Stimulated activated CD4-positive, alpha-beta T cell treated with anti-CD3 and anti-CD28 coated beads, Interleukin-1b, Interleukin-23, amount 100 ng/mL, for 48 hours (primary cell): ENCODE measurements at regions not wholly inside any gene's neighbourhood (a gene's known extent, or its start where the extent isn't known, plus 50 kb on each side); places are given as distances from the start of the nearest gene placed in this dataset.

Experiments
- DNase-seq: peaks from one replicate; pipeline ENCODE4 v3.0.0-alpha.2; 2020

DNA sequence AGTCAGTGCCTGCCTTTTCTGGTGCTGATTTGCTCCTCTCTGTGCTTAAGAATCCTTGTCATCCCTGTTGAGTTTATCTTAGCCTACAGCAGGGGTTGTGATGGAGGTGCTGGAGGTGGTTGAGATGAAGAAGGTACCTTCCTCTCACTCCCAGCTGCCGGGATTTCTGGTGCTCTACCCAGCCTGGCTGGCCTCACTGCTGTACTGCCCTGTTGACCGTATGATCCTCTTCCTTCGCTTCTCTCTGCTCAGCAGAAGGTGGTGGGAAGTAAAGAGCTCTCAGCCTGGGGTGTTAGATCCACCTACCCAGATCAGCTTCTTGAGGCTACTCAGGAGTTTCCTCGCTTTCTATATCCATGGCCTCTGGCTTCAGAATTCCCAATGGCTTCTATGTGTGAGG, 101.0 kb upstream of the NXT1 start:
- DNase-seq = no peak

DNA sequence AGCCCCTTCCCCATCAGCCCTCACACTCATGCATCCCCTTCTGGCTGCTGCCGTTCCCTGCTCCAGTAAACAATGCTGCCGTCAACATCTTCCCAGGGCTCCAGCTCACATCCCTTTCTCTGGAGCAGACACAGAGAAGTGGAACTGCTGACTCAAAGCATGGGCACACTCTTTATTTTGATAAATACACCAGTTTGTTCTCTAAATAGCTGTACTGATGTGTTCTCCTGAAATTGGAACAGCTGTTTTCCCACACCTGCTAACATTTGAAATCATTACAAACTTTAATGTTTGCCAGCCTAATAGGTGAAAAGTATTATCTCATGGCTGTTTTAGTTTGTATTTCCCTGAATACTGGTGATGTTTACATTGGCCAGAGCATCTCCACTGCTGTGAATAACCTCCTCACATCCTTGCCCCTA, 102.1 kb upstream of the NXT1 start:
- DNase-seq = no peak

DNA sequence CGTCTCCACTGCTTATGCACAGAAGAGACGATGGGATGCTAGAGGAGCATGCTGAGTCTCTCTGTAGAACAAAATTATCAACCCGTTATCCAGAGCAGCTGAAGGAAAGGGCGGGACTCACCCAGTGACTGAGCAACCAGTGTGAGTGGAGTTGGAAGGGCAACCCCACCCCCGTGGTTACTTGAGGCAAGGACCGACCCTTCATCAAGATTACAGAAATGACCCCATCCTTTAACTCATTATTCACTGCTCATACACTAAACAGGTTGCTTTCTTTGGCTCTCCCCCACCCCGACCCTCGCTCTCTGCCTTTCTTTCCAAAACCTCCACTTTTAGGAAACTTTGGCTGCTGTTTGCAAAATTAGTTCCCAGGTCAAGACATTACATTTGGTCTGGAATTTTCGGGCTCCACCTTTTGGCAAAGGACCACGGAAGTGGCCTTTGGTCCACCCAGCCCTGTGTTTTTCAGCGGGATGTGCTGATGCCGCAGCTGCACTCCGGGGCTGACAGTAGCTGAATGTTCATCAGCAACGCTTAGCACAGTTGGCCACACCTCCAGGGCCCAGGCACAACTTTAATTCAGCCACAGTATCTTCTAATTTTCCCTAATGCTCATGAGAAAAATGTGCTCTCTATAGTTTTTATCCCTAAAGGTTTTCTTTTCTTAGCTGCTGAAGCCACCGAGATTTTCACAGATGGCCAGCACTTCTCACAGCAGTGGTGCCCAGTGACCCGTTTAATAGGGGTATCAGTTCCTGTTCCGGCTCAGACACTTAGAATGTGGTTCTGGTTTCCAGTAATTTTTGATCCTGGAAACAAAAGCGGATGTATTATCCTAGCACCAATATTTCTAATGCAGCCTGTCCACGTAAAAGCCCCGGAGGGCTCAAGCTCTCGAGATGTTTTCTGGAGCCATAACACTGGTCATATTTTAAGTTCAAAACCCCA, 103.6 kb upstream of the NXT1 start:
- no peak for DNase-seq

DNA sequence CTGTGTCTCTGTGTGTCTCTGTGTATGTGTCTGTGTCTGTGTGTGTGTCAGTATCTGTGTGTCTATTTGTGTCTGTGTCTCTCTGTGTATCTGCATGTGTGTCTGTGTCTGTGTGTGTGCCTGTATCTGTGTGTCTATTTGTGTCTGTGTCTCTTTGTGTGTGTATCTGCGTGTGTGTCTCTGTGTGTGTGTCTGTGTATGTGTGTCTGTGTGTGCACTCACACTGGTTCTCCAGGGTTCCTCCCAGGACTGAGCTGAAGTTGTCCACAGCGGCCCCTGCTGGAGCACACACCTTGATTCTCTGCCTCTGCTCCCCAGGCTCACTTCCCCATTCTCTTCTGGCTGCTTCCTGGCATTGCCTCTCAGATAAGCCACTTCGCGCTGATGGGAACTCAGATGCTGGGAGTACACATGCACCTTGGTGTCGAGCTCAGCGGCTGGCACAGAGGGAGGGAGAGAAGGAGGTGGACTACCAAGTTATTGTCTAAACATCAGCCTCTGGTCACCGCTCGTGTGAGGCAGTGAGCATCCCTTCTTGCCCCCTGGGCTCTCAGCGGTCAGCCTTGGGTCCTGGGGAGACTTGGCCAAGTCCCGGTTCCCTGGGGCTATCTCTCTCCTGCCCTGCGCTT, 104.9 kb upstream of the NXT1 start:
- DNase-seq = no peak

DNA sequence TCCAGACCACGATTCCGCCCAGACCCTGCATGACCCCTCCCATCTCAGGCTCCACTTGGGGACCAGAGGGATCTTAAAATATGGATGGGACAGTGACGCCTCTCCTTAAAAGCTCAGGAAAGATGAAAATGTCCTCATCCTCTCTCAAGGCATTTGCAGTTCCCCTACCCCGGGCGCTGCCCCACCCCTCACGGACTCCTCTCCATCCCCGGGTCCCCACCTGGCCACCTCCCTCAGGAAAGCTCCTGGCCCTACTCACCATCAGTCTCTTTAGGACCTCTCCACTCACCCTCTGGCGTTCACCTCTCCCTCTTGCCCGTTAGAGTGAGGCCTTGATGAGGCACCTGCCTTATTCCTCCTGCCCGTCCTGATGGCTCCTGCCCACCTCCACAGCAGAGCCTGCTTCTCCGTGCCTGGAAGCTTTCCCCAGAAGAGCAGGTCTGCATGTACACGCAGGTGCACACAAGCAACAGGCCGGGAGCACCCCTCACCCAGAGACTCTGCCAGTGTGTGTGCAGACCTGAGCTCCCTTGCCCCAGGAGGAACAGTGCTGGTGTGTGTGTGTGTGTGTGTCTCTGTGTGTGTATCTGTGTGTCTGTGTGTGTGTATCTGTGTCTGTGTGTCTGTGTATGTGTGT, 105.6 kb upstream of the NXT1 start:
- no peak for DNase-seq

DNA sequence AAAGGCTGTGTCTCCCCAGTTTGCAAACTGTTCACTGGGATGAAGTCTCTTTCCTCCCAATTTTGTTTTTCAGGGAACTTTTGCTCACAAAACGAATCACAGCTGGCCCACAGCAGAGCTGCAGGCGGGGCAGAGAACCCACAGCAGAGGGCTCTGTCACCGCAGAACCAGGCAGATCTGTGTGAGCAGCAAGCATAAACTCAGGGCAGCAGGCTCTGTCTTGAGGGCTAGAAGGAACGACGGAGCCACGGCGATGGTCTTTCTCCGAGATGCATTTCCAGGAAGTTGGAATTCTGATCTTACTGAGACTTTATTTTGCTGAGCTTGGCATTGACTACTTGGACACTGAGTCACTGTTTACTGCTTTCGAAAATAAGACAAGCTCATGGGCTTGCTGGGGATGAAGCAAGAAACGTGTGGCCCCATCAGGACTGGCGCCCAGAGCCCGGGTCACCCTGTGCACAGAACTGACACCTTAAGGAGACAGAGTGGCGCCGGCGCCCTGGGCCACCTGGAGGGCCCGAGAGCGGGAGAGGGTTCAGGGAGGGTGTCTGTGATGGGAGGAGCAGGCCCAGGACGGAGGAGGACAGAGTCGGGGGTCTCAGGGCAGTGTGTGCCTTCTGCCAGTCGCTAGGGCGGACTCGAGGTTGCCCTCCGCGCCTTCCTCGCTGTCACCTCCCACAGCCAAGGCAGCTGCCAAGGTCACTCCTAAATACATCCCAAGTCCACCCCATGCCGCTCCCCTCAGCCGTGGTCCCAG, 106.3 kb upstream of the NXT1 start:
- no peak for DNase-seq

DNA sequence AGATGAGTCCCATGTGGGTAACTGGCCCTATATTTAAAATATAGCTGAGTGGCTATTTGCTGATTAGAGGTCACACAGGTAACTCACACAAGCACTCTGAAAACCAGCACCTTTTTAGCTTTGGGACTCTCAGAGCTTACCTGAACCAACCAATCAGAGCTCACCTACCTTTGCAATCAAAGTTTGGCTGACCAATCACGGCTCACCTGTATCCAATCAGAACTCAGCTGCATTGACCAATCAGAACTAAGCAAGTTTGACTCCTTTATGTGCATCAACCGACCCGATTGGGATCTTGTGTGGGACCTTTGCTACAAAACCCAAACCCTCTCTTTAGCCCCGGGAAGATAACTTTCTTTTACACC, 106.8 kb upstream of the NXT1 start:
- DNase-seq = no peak

DNA sequence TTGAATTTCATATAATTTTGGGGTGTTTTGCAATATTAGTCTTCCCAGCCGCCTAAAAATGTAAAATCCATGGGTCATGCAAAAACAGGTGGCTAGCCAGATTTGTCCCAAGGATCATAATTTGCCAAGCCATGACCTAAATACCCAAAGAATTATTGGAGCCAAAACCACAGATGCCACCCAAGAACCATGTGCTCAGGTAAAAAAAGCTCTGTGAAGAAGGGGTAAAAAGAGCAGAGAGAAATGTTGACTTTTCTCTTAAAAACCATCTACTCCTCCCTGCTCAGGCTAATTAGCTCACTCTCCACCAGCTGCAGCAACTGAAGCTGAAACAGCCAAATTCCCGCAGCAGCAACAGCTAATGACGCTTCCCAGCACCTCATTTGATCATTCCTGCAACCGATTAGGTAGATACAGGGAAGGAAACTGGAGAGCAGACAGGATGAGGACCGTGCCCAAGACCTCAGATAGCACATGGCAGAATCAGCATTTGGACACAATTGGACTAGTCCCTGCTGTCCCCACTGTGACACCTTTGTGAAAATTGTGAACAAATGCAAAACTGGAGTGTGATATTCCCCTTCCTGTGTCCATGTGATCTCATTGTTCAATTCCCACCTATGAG, 107.9 kb upstream of the NXT1 start:
- no peak for DNase-seq

DNA sequence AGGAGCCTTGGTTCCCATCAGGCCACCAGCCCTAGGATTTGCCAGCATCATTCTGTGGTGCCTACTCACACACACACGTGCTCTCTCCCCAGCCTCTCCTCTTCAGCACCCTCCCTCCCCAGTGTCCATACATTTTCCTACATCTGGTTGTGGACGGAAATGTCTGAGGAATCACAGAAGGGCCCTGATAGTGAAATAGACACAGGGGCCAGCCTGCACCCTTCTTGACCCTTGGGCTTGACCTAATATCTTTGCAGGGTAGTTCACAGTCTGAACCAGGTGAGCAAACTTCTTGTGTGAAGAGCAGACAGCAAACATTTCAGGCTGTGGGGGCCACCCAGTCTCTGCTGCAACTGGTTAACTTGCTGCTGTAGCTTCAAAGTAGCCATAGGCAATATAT, 108.5 kb upstream of the NXT1 start:
- DNase-seq = no peak

DNA sequence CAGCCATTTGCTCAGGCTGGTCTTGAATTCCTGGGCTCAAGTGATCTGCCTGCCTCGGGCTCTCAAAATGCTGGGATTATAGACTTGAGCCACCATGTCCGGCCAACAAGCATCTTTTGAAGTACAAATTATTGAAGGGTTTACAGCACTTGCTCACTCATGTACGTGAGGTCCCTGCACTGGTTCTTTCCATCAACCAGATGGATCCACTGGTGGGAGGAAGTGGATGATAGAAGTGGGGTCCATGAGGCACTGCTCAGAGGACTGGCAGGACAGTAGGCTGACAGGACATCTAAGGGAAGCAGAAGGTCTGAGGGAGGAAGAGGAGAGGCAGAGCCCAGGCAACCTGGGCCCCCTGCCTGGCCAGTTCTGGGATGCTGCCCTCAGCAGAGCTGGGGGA, 109.2 kb upstream of the NXT1 start:
- no peak for DNase-seq

DNA sequence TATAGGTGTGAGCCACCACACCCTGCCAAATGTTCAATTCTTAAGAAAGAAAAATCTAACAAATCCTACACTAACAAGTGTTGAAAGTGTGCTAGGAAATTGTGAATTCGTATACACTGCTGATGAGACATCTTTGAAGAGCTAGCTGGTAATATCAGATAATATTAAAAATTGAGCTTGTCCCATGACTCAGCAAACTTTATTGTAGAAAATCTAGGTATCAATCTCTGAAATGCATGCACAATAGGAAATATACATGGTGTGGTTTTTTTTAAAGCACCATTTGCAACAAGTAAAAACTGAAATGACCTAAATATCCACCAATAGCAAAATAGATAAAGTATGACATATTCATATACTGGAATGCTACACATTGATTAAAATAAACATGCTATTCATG, 110.1 kb upstream of the NXT1 start:
- DNase-seq = no peak

DNA sequence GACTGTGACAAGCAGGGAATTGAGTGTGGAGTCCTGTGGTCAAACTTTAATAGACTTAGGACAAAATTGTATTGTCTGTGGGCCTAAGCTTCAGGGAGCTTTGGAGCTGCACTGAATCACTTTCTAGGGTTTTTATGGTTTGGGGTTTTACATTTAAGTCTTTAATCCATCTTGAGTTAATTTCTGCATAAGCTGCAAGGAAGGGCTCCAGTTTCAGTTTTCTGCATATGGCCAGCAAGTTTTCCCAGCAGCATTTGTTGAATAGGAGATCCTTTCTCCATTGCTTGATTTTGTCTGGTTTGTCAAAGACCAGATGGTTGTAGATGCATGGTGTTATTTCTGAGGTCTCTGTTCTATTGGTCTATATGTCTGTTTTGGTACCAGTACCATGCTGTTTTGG, 113.4 kb upstream of the NXT1 start:
- DNase-seq = no peak

DNA sequence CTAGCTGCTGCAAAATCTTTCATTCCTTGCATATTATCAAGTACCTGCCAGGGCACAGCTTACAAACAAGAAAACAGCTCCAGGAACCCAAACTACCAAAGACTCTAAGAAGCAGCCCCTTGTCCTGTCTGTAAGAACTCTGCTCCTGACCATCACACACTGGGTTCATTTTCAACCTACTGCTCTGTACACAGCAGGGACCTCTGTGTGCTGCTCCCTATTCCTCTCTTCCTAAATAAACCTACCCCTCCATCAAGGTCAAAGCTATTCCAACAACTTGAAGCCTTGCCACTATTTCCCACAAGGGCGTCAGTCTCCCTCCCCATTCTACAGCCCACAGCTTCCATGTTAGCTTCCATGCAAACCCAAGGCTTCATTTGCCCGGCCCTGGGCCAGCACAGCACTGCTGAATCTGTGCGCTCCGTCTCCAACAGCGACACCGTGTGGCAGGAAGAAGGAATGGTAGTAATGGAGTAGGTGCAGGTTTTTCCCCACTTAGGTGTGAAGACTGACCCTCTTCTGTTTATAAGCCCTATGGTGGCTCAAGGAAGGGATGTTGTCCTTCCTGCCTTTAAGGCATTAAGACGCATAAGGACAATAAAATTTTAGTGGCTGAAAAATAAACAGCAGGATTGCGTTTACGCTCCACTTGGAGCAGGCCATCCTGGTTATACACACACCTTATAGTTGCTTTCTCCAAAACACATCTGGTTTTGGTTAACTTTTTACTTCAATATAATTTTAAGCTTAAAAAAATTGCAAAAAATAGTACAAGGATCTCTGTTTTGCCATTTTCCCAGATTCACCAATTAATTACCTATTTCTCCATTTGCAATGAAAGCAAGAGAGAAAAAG, 115.2 kb upstream of the NXT1 start:
- DNase-seq = peak; percentile 32

DNA sequence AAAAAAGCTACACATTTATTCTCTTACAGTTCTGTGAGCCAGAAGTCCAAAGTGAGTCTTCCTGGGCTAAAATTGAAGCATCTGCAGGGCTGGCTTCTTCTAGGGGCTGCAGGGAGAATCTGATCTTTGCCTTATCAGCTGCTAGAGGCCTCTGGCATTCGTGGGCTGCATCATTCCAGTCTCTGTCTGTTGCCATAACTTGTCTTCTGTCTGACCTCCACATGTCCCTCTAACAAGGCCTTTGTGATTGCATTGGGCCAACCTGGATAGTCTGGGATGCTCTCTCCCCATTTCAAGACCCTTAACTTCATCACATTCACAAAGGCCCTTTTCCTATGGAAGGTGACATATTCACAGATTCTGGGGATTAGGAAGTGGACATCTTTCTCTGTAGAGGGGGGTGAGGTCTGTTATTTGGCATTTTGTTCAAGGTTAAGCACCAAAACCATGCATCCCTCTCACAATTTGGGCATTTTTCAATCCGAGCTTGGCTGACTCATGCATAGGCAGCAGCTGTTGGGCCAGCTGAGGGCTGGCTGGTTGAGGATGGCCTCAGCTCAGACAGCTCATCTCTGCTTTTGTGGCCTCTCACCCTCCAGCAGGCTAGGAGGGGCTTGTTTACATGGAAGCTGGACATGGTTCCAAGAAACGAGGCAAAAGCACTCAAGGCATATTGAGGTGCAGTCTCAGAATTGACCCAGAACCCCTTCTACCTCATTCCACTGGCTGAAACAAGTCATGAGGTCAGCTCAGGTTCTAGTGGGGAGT, 116.1 kb upstream of the NXT1 start:
- DNase-seq = no peak

DNA sequence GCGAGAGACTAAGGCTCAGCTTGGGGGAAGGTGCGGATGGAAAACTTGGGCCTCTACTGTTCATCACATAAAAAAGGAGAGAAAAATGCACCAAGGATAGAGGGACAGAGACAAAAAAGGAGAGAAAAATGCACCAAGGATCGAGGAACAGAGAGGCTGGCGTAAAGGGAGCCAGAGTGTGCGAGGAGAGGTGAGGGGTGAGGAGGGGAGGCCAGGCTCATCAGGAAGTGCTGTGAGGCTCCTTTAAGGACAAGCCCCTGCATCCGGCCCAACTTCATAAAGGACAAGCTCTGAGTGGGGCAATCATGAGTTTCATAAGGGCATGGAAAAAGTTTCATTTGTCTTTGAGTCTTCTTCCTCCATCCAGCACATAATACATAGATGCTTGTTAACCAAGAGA, 117.2 kb upstream of the NXT1 start:
- no peak for DNase-seq

DNA sequence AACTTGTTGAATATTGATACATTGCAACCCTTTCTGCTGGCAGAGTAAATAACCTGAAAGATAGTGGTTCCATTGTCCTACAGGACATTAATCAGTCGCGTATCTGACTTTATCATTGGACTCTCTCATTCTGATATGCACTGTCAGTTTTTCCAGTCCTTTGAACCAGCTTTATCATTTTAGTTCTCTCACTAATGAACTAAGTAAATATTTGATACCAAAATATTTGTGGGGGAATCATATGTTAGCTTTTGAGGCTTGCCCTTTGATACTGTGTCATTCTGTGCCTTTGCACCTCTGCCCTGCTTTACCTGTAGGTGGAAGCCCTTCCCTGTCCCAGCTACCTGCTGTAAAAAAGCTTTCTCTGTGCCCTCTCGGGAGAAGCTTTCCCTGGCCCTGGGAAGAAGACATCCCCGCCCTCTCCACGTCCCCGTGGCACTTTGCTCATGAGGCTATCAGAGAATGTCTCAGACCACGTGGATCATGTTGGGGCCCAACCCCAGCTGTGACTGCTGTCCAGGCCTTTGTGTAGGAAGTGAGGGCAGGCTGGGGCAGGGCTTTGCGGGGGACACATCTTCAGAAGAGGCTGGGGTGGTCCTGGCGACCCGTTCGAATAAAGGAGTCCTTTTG, 117.8 kb upstream of the NXT1 start:
- DNase-seq = no peak

DNA sequence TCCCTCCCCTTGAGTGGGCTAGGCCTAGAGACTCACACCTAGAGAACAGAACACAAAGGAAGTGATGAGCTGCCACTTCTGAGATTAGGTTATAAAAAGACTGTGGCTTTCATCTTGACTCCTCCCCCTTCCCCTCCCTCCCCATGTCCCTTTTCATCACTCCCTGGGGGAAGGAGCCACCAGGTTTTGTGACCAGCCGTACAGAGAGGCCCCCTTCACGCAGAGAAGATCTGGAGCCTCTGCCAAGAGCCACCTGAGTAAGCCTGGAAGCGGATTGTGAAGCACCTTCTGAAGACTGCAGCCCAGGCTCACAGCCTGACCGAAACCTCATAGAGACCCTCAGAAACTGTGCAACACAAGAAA, 118.4 kb upstream of the NXT1 start:
- no peak for DNase-seq

DNA sequence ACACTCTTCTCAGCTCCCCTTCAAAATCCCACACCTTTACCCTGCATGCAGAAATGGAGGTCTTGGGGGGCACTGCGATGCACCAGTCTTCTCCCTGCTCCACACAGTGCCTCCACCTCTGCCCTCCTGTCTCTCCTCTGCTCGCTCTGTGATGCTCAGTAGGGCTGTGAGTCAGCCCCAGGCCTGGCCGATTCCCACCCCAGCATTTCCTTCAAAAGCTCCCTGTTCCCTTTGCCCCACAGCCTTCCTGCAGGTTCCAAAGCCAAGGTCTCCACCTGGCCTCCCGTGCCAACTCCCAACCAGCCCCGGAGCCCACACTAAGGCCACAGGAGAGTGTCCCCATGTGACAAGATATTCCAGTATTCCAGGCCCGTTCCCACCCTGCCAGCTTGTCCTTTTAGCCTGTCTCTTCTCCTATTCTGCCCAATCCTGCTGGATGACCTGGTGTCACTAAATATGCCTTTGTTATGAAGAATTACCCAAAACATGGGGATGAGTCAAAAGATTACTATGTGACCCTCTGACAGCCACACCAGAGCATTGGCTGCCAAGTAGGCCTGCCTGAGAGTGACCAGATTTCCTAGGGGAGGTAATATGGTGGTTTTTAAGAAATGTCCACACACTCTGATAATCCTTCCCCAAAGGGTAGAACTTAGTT, 118.9 kb upstream of the NXT1 start:
- DNase-seq = no peak

DNA sequence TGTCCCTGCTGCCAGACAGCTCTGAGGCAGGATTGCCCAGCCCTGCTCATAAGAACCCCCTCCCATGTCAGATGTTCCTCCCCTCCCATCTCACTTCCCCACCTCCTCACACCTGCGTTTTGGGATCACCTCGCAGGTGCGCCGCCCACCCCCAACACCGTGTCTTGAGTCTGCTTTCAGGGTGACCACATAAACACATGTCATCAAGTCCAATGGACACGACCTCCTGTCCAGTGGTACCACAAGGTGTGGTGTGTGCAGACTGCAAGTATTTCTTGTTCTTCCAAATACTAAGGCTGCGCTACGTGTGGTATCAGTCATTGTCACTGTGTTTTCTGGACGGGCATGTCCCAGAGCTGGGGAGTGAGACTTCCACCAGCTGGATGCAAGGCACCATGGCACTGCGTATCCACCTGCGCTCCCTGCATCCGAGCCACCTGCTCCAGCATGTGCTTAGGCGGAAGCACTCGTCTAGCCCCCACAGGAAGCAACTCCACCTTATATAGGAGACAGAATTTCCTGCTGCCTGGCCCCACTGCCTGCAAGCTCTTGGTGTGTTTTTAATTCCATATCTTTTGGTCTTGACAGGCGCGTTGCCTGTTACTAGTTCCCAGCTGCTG, 119.7 kb upstream of the NXT1 start:
- no peak for DNase-seq

DNA sequence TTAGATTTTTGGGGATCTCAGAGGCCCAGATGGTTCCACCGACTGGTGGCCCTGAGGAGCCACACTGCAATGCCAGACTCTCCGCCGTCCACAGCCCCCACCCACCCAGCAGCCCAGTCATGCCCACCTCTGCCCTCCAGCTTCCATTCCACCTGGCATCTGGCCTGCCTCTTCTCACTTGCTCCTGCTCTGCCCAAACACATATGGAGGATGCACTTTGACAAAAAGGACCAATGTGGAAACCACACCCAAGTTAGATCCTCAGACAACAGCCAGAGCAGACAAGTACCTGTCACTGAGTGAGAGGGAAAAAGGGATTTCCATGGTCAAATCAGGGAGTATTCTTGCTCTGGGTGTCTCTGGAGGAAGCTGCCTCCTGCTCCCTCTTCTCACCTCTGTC, 120.6 kb upstream of the NXT1 start:
- DNase-seq = no peak
